Left lung (tissue), 4 donors: ENCODE measurements at regions not wholly inside any gene's neighbourhood (a gene's known extent, or its start where the extent isn't known, plus 50 kb on each side); places are given as distances from the start of the nearest gene placed in this dataset.

Experiments used
- ATAC-seq: fragments of 200-7000 bp; cut with Tn5 transposase; one replicate; pipeline ENCODE4 v1.9.1; 2020; ENCODE audit warnings: moderate library complexity
- DNase-seq, 4 donors: peaks; one replicate each; pipeline ENCODE4 v3.0.0-alpha.2; 2013 to 2020
- H3K27ac ChIP-seq, 2 donors: fragments of 200-600 bp; sonication (generic) in 1 of 2; one replicate each; pipeline versions ENCODE4 v1.5.0 to v1.8.0; 2020 to 2021
- H3K27me3 ChIP-seq, 2 donors: fragments of 200-600 bp; sonication (generic) in 1 of 2; one replicate each; pipeline versions ENCODE4 v1.5.0 to v1.8.0; 2020 to 2021
- H3K36me3 ChIP-seq, 2 donors: fragments of 200-600 bp; sonication (generic) in 1 of 2; one replicate each; pipeline versions ENCODE4 v1.5.0 to v1.8.0; 2020 to 2021
- H3K4me1 ChIP-seq, 2 donors: fragments of 200-600 bp; one replicate each; pipeline ENCODE4 v1.8.0; 2021
- H3K4me3 ChIP-seq, 2 donors: fragments of 200-600 bp; sonication (generic) in 1 of 2; one replicate each; pipeline versions ENCODE4 v1.5.0 to v1.8.0; 2020 to 2021; ENCODE audit warnings: mild to moderate bottlenecking in 1 of 2
- H3K9me3 ChIP-seq, 2 donors: fragments of 200-600 bp; sonication (generic) in 1 of 2; one replicate each; pipeline versions ENCODE4 v1.5.0 to v1.8.0; 2020 to 2021
- CTCF ChIP-seq, 2 donors: fragments of 200-600 bp; sonication (generic) in 1 of 2; IDR thresholded peaks; one replicate each; pipeline versions ENCODE4 v1.5.0 to v1.8.0; 2021; ENCODE audit warnings: antibody characterized with exemption in 2 of 2
- intact Hi-C, 2 donors: fragments of 100-400 bp; cut with DNase I; formaldehyde crosslinking; loops; one replicate each; pipeline versions ENCODE4 v1.11.2 to v1.14.2; 2022
- donor health status: DM: no; HTN: yes; CAD: no.
- donor health status: DM: no; HTN: no; CAD: no.

GRCh38 chr9:13478160-13478559 is 198.7 kb upstream of the MPDZ start:
- peak; percentile 18 for ATAC-seq
- H3K27ac ChIP-seq: no peak overlapping the region
- DNase-seq: no peak
- intact Hi-C loops: no loop called here
- TF ChIP-seq CTCF (IDR thresholded peaks at IDR 0.05): no peak
- H3K4me1 ChIP-seq: no peaks in the 10 kb centered on the region
- peaks cover 0 to 18% of the 10 kb centered on the region in 2 donors for H3K9me3 ChIP-seq
- H3K36me3 ChIP-seq: no peaks in the 10 kb centered on the region
- no peak overlapping the region for H3K4me3 ChIP-seq
- no peaks in the 10 kb centered on the region for H3K27me3 ChIP-seq

DNA sequence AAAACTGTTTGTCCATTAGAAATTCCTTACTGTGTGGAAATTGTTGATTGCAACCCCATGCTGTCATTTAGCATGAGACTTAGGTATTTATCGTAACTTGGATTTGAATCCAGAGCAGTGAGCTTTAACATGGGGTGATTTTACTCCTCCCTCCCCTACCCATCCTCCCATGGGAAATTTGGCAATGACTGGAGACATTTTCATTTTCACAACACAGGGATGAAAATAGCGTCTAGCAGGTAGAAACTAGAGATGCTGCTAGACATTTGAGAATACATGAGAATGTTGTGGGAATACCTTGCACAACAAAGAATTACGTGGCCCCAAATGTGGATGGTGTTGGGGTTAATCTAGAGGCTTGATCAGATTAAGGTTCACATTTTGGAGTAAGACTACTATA is 191.3 kb upstream of the MPDZ start:
- H3K27me3 ChIP-seq: no peaks in the 10 kb centered on the region
- peaks cover 0 to 18% of the 10 kb centered on the region in 2 donors for H3K9me3 ChIP-seq
- DNase-seq (no peak), ATAC-seq (no peak)
- no peaks in the 10 kb centered on the region for H3K36me3 ChIP-seq
- H3K4me3 ChIP-seq: no peak overlapping the region
- TF ChIP-seq CTCF (IDR thresholded peaks at IDR 0.05): no peak
- no peak overlapping the region for H3K27ac ChIP-seq
- no peaks in the 10 kb centered on the region for H3K4me1 ChIP-seq
- intact Hi-C loops: no loop called here

DNA sequence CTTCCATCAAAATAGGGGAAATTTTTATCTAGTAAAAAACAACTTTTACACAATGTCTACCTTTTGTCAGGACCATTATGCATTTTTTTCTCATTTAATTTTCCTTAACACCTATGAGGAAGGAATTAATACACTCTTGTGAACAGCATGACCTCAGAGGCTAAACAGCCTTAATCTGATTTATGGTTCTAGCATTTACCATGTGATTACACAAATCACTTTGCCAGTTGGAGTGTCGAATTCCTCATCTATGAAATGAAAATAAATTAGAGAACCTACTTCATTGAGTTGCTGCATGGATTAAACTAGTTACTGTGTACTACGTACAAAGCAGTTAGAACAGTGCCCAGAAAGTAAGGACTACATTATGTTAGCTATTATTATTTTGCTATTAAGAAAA is 187.7 kb upstream of the MPDZ start:
- Histone ChIP-seq H3K27me3 (no peaks in the 10 kb centered on the region), H3K4me1 (no peaks in the 10 kb centered on the region), H3K4me3 (no peak overlapping the region), H3K27ac (no peak overlapping the region), H3K36me3 (no peaks in the 10 kb centered on the region), H3K9me3 (no peaks in the 10 kb centered on the region)
- no peak for DNase-seq
- ATAC-seq: no peak
- no peak for TF ChIP-seq CTCF (IDR thresholded peaks at IDR 0.05)
- intact Hi-C loops: no loop called here

- no peak for DNase-seq
- Histone ChIP-seq H3K27me3 (no peaks in the 10 kb centered on the region), H3K36me3 (no peaks in the 10 kb centered on the region), H3K27ac (no peak overlapping the region), H3K4me3 (no peak overlapping the region), H3K4me1 (no peaks in the 10 kb centered on the region), H3K9me3 (no peaks in the 10 kb centered on the region)
- TF ChIP-seq CTCF (IDR thresholded peaks at IDR 0.05): no peak
- intact Hi-C loops: no loop called here
- peak; percentile 89 for ATAC-seq
These were observed 182.0 kb upstream of the MPDZ start for GRCh38 chr9:13461414-13461991.

DNA sequence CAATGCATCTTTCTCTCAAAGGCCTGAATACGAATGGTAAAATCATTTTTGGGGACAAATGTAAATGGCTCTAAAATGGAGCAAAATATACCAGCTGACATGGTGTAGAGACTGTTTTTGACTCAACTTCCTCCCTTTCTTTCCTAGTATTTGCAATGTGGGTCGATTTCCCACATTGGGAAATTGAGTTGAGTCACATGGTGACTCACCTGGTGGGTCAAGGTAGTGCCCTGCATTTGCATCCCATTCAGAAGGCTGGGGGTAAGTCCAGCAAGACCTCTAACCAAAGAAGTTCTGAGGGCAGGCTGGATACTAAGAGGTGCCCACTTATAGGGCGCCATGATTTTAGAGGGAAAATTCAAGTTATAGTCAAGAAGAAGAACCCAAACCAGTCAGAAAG is 179.6 kb upstream of the MPDZ start:
- Histone ChIP-seq H3K9me3 (no peaks in the 10 kb centered on the region), H3K36me3 (no peaks in the 10 kb centered on the region), H3K4me3 (no peak overlapping the region), H3K4me1 (no peaks in the 10 kb centered on the region), H3K27me3 (no peaks in the 10 kb centered on the region), H3K27ac (no peak overlapping the region)
- intact Hi-C loops: no loop called here
- no peak for ATAC-seq
- no peak for DNase-seq
- TF ChIP-seq CTCF (IDR thresholded peaks at IDR 0.05): no peak
